HEK293 (cell line): ENCODE measurements at regions not wholly inside any gene's neighbourhood (a gene's known extent, or its start where the extent isn't known, plus 50 kb on each side); places are given as distances from the start of the nearest gene placed in this dataset.

Experiments
- SCRT2 ChIP-seq: fragments of 450-650 bp; formaldehyde crosslinking; IDR thresholded peaks from 2 replicates; pipeline ENCODE4 v1.5.1; 2016; ENCODE audit warnings: missing biosample characterization, missing genetic modification characterization
- ZFP3 ChIP-seq: fragments of 450-650 bp; formaldehyde crosslinking; IDR thresholded peaks from 2 replicates; pipeline ENCODE4 v1.5.1; 2016; ENCODE audit warnings: low read depth, missing biosample characterization, missing genetic modification characterization
- ZNF350 ChIP-seq: fragments of 450-650 bp; formaldehyde crosslinking; IDR thresholded peaks from 2 replicates; pipeline ENCODE4 v1.5.0; 2017; ENCODE audit warnings: missing biosample characterization, mild to moderate bottlenecking, missing genetic modification characterization
- ZNF362 ChIP-seq: fragments of 450-650 bp; formaldehyde crosslinking; IDR thresholded peaks from 2 replicates; pipeline ENCODE4 v1.5.1; 2016; ENCODE audit warnings: missing biosample characterization, missing genetic modification characterization
- ZNF398 ChIP-seq: fragments of 450-650 bp; formaldehyde crosslinking; IDR thresholded peaks from 2 replicates; pipeline ENCODE4 v1.5.1; 2017; ENCODE audit warnings: missing biosample characterization, missing genetic modification characterization
- ZNF600 ChIP-seq: fragments of 450-650 bp; formaldehyde crosslinking; IDR thresholded peaks from 2 replicates; pipeline ENCODE4 v1.5.1; 2016; ENCODE audit warnings: missing biosample characterization, missing genetic modification characterization
- ZNF629 ChIP-seq: fragments of 450-650 bp; formaldehyde crosslinking; IDR thresholded peaks from 2 replicates; pipeline ENCODE4 v1.5.1; 2017; ENCODE audit warnings: missing biosample characterization, missing genetic modification characterization
- ZNF777 ChIP-seq: fragments of 450-650 bp; formaldehyde crosslinking; IDR thresholded peaks from 2 replicates; pipeline ENCODE4 v1.5.1; 2017; ENCODE audit warnings: missing biosample characterization, missing genetic modification characterization, borderline replicate concordance
- ZSCAN30 ChIP-seq: fragments of 450-650 bp; IDR thresholded peaks from 2 replicates; pipeline ENCODE4 v1.5.1; 2018; ENCODE audit warnings: missing biosample characterization, mild to moderate bottlenecking, missing genetic modification characterization, moderate library complexity
- TF ChIP-seq, protein P1 (sequence below): fragments of 450-650 bp; formaldehyde crosslinking; IDR thresholded peaks from 2 replicates; pipeline ENCODE4 v1.5.1; 2016; ENCODE audit warnings: missing biosample characterization, missing genetic modification characterization
- TF ChIP-seq, protein P2 (sequence below): fragments of 450-650 bp; formaldehyde crosslinking; IDR thresholded peaks from 2 replicates; pipeline ENCODE4 v1.5.1; 2016; ENCODE audit warnings: missing biosample characterization, missing genetic modification characterization
- TF ChIP-seq, protein P3 (sequence below): fragments of 450-650 bp; formaldehyde crosslinking; IDR thresholded peaks from 2 replicates; pipeline ENCODE4 v1.5.1; 2016; ENCODE audit warnings: missing biosample characterization, missing genetic modification characterization

DNA sequence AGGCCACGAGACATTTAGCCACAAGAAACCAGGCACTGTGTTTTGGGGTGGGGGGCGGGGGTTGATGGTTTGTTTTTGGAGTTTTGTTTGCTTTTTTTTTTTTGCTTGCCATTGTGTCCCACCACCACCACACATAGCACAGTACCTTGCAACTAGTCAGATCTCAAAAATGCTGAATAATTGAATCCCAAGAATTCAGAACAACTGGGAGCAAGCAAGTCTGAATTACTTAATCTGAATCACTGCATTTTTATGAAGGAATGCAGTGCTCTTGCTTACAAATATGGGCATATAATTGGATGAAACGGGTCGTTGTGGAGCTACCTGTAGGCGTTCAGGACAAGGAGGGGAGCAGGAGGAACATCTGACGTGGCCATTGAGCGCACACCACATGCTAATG, 151.5 kb upstream of the CDYL start:
- TF ChIP-seq ZNF777 (no peak), ZSCAN30 (tag by site-specific recombination) (no peak), ZNF600 (no peak), ZFP3 (tag by site-specific recombination) (no peak), ZNF350 (tag by site-specific recombination) (no peak), ZNF362 (tag by site-specific recombination) (no peak), ZNF398 (no peak), ZNF629 (tag by site-specific recombination) (no peak), SCRT2 (tag by site-specific recombination) (no peak)
- TF ChIP-seq, protein P1, sequence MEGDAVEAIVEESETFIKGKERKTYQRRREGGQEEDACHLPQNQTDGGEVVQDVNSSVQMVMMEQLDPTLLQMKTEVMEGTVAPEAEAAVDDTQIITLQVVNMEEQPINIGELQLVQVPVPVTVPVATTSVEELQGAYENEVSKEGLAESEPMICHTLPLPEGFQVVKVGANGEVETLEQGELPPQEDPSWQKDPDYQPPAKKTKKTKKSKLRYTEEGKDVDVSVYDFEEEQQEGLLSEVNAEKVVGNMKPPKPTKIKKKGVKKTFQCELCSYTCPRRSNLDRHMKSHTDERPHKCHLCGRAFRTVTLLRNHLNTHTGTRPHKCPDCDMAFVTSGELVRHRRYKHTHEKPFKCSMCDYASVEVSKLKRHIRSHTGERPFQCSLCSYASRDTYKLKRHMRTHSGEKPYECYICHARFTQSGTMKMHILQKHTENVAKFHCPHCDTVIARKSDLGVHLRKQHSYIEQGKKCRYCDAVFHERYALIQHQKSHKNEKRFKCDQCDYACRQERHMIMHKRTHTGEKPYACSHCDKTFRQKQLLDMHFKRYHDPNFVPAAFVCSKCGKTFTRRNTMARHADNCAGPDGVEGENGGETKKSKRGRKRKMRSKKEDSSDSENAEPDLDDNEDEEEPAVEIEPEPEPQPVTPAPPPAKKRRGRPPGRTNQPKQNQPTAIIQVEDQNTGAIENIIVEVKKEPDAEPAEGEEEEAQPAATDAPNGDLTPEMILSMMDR (tag by site-specific recombination), result no peak
- TF ChIP-seq, protein P2, sequence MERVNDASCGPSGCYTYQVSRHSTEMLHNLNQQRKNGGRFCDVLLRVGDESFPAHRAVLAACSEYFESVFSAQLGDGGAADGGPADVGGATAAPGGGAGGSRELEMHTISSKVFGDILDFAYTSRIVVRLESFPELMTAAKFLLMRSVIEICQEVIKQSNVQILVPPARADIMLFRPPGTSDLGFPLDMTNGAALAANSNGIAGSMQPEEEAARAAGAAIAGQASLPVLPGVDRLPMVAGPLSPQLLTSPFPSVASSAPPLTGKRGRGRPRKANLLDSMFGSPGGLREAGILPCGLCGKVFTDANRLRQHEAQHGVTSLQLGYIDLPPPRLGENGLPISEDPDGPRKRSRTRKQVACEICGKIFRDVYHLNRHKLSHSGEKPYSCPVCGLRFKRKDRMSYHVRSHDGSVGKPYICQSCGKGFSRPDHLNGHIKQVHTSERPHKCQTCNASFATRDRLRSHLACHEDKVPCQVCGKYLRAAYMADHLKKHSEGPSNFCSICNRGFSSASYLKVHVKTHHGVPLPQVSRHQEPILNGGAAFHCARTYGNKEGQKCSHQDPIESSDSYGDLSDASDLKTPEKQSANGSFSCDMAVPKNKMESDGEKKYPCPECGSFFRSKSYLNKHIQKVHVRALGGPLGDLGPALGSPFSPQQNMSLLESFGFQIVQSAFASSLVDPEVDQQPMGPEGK (tag by site-specific recombination), result no peak
- TF ChIP-seq, protein P3, sequence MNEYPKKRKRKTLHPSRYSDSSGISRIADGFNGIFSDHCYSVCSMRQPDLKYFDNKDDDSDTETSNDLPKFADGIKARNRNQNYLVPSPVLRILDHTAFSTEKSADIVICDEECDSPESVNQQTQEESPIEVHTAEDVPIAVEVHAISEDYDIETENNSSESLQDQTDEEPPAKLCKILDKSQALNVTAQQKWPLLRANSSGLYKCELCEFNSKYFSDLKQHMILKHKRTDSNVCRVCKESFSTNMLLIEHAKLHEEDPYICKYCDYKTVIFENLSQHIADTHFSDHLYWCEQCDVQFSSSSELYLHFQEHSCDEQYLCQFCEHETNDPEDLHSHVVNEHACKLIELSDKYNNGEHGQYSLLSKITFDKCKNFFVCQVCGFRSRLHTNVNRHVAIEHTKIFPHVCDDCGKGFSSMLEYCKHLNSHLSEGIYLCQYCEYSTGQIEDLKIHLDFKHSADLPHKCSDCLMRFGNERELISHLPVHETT, result no peak
